IMR-90 (cell line): ENCODE measurements at regions not wholly inside any gene's neighbourhood (a gene's known extent, or its start where the extent isn't known, plus 50 kb on each side); places are given as distances from the start of the nearest gene placed in this dataset.
"Not testable (repeated sequence)": the region's sequence is repeated elsewhere in the genome, so short reads cannot be mapped to it uniquely, and the experiment has no call there.

Experiments used
- ATAC-seq: fragments of 200-7000 bp; cut with Tn5 transposase; 2 replicates; pipeline ENCODE4 v1.9.1; 2020; ENCODE audit warnings: low read depth, mild to moderate bottlenecking, moderate library complexity
- BruUV-seq: library from RNA; stranded (reverse); fragments of 400-500 nt; replicated peaks from 2 replicates; lab custom pipeline; 2021; lab: Mats Ljungman, UMichigan
- CTCF ChIA-PET: fragments of 300-600 bp; formaldehyde crosslinking; extraction: SDS; loops from one replicate; lab custom pipeline; 2021; ENCODE audit warnings: antibody characterized with exemption; lab: Yijun Ruan, JAX
- POLR2A ChIA-PET: fragments of 300-600 bp; sonication (Branson Sonifier 250); formaldehyde crosslinking; loops from one replicate; lab custom pipeline; 2022; ENCODE audit warnings: antibody characterized with exemption; ENCODE audit not compliant: unreplicated experiment; lab: Charles Lee
- DNase-seq: peaks from one replicate; pipeline ENCODE4 v3.0.0; 2013
- H2AFZ ChIP-seq: replicated peaks from 2 replicates; pipeline ENCODE3; 2013; ENCODE audit warnings: low read length, mild to moderate bottlenecking; ENCODE audit not compliant: poor library complexity
- H2AK5ac ChIP-seq: 2 replicates; pipeline ENCODE4 v1.6.1; 2013; ENCODE audit warnings: low read depth, low read length, inconsistent platforms
- H2AK9ac ChIP-seq: replicated peaks from 2 replicates; pipeline ENCODE3; 2013; ENCODE audit warnings: mild to moderate bottlenecking, low read depth, low read length, moderate library complexity; ENCODE audit not compliant: poor library complexity
- H2BK120ac ChIP-seq: 2 replicates; pipeline ENCODE4 v1.6.1; 2013; ENCODE audit warnings: low read depth, low read length, inconsistent platforms
- H2BK15ac ChIP-seq: 3 replicates; pipeline ENCODE4 v1.6.1; 2013; ENCODE audit warnings: low read depth, low read length, inconsistent platforms
- H2BK20ac ChIP-seq: 2 replicates; pipeline ENCODE4 v1.6.1; 2013; ENCODE audit warnings: low read depth, mild to moderate bottlenecking, inconsistent platforms, low read length, moderate library complexity
- H2BK5ac ChIP-seq: 2 replicates; pipeline ENCODE4 v1.6.1; 2013; ENCODE audit warnings: mild to moderate bottlenecking, low read depth, low read length, inconsistent platforms; ENCODE audit not compliant: poor library complexity, severe bottlenecking
- H3K14ac ChIP-seq: replicated peaks from 2 replicates; pipeline ENCODE4 v1.6.1; 2013; ENCODE audit warnings: low read depth, low read length, inconsistent platforms
- H3K18ac ChIP-seq: 2 replicates; pipeline ENCODE4 v1.6.1; 2013; ENCODE audit warnings: low read depth, low read length, control low read depth
- H3K23ac ChIP-seq: 2 replicates; pipeline ENCODE4 v1.6.1; 2013; ENCODE audit warnings: low read depth, low read length, inconsistent platforms
- H3K27ac ChIP-seq: 2 replicates; pipeline ENCODE4 v1.5.1; 2013; ENCODE audit warnings: mild to moderate bottlenecking, control low read depth, low read length; ENCODE audit not compliant: insufficient read depth
- H3K27me3 ChIP-seq: 2 replicates; pipeline ENCODE4 v1.6.1; 2013; ENCODE audit warnings: low read length; ENCODE audit not compliant: control insufficient read depth, insufficient read depth
- H3K36me3 ChIP-seq: 2 replicates; pipeline ENCODE4 v1.6.1; 2013; ENCODE audit warnings: low read length, mixed read lengths; ENCODE audit not compliant: control insufficient read depth, insufficient read depth
- H3K4ac ChIP-seq: 2 replicates; pipeline ENCODE4 v1.6.1; 2013; ENCODE audit warnings: low read depth, low read length, inconsistent platforms
- H3K4me1 ChIP-seq: 2 replicates; pipeline ENCODE4 v1.6.1; 2013; ENCODE audit warnings: low read length, mixed read lengths; ENCODE audit not compliant: control insufficient read depth, insufficient read depth
- H3K4me2 ChIP-seq: 2 replicates; pipeline ENCODE4 v1.6.1; 2013; ENCODE audit warnings: low read depth, mild to moderate bottlenecking, control low read depth, low read length, moderate library complexity
- H3K4me3 ChIP-seq: 2 replicates; pipeline ENCODE4 v1.5.1; 2013; ENCODE audit warnings: low read depth, mild to moderate bottlenecking, control low read depth, low read length, moderate library complexity; ENCODE audit not compliant: insufficient read depth
- H3K56ac ChIP-seq: 2 replicates; pipeline ENCODE4 v1.6.1; 2013; ENCODE audit warnings: low read length, inconsistent platforms; ENCODE audit not compliant: insufficient read depth; ENCODE audit errors: extremely low read depth
- H3K79me1 ChIP-seq, 2 experiments: 2 replicates each; pipeline ENCODE4 v1.6.1; 2013; ENCODE audit warnings: low read length in 2 of 2, inconsistent platforms in 1 of 2, low read depth in 1 of 2
- H3K9ac ChIP-seq: 2 replicates; pipeline ENCODE4 v1.6.1; 2013; ENCODE audit warnings: low read depth, low read length, control low read depth
- H3K9me1 ChIP-seq: 2 replicates; pipeline ENCODE4 v1.6.1; 2013; ENCODE audit warnings: low read length, inconsistent platforms; ENCODE audit not compliant: insufficient read depth
- H3K9me3 ChIP-seq: 2 replicates; pipeline ENCODE4 v1.6.1; 2013; ENCODE audit warnings: low read length; ENCODE audit not compliant: control insufficient read depth, insufficient read depth
- H4K20me1 ChIP-seq: 2 replicates; pipeline ENCODE4 v1.6.1; 2013; ENCODE audit warnings: low read length, inconsistent platforms; ENCODE audit not compliant: insufficient read depth
- H4K5ac ChIP-seq: 2 replicates; pipeline ENCODE4 v1.6.1; 2013; ENCODE audit warnings: mild to moderate bottlenecking, low read depth, low read length, control low read depth
- H4K8ac ChIP-seq, 2 experiments: 2 replicates each; pipeline ENCODE4 v1.6.1; 2013; ENCODE audit warnings: low read depth in 2 of 2, low read length in 2 of 2, control low read depth in 1 of 2, inconsistent platforms in 1 of 2
- H4K91ac ChIP-seq: 2 replicates; pipeline ENCODE4 v1.6.1; 2013; ENCODE audit warnings: low read depth, low read length, inconsistent platforms; ENCODE audit not compliant: insufficient read depth
- WGBS, 2 experiments: methylation state at CpG; one replicate each; pipeline versions ENCODE4 v1.1.5 to v1.1.7; 2013; ENCODE audit warnings: missing lambda C conversion rate in 2 of 2; ENCODE audit not compliant: insufficient read length in 1 of 2; ENCODE audit errors: extremely low coverage in 2 of 2; 5-methylcytosine and 5-hydroxymethylcytosine counted together
- dilution Hi-C: fragments of 300-500 bp; cut with HindIII; formaldehyde crosslinking; loops from one replicate; pipeline ENCODE4 v1.14.3; 2018; ENCODE audit warnings: low sequenced_read_pairs; ENCODE audit not compliant: unreplicated experiment
- in situ Hi-C: fragments of 300-500 bp; cut with MboI; formaldehyde crosslinking; loops from 3 replicates; pipeline ENCODE4 v1.14.3; 2019; ENCODE audit warnings: low sequenced_read_pairs, inconsistent platforms, mixed read lengths
- intact Hi-C: fragments of 100-400 bp; cut with micrococcal nuclease; formaldehyde crosslinking; loops from 2 replicates; pipeline ENCODE4 v1.10.0; 2022

DNA sequence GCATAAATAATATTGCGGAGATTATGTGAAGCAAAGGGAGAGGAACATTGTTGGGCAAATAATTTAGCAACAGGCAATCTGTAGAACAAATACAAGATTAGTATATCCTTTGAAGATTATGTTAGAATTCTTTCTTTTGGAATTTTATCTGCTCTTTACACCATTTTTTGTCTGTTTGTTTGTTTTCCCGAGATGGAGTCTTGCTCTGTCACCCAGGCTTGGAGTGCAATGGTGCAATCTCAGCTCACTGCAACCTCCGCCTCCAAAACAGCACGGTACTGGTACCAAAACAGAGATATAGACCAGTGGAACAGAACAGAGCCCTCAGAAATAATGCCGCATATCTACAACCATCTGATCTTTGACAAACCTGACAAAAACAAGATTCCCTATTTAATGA is 250.3 kb downstream of the FSIP2 start:
- H2AFZ ChIP-seq, H3K4me2 ChIP-seq, POLR2A ChIA-PET, H3K9me3 ChIP-seq, H2AK9ac ChIP-seq, H3K4ac ChIP-seq, ATAC-seq, H4K8ac ChIP-seq, H2BK5ac ChIP-seq, H2BK20ac ChIP-seq, BruUV-seq, H2BK120ac ChIP-seq, H3K79me1 ChIP-seq, DNase-seq, H2AK5ac ChIP-seq, H4K20me1 ChIP-seq, in situ Hi-C loops, CTCF ChIA-PET, H4K91ac ChIP-seq, H3K27me3 ChIP-seq, H3K36me3 ChIP-seq, H3K14ac ChIP-seq, H3K9ac ChIP-seq, H3K18ac ChIP-seq, dilution Hi-C loops, H3K4me3 ChIP-seq, H3K4me1 ChIP-seq, H4K5ac ChIP-seq, H3K23ac ChIP-seq, H3K27ac ChIP-seq, intact Hi-C loops, H2BK15ac ChIP-seq, H3K9me1 ChIP-seq, H3K56ac ChIP-seq: not testable (repeated sequence)
- WGBS, 2 experiments = no CpG with 5 or more reads among the region's 5 CpGs
